ENCODE measurements at regions not wholly inside any gene's neighbourhood (a gene's known extent, or its start where the extent isn't known, plus 50 kb on each side); places are given as distances from the start of the nearest gene placed in this dataset.

DNA sequence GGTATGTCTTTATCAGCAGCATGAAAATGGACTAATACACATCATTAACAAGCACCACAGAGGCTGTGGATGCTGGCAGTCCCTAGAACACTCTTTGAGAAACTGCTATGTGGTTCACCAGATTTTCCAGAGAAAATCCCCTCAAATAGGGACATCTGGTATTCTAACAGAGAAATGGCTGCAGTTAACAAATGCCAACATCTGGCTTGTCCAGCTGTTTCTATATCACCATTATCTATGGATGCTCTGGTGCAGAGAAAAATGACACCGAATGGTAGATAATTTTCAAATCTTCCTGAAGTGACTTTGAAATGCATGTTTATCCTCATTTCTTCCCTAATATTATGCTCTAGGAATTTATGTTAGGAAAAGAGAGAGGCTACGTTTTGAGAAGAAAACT, 403.5 kb upstream of the PROX1 start:
- TF ChIP-seq, protein P1, sequence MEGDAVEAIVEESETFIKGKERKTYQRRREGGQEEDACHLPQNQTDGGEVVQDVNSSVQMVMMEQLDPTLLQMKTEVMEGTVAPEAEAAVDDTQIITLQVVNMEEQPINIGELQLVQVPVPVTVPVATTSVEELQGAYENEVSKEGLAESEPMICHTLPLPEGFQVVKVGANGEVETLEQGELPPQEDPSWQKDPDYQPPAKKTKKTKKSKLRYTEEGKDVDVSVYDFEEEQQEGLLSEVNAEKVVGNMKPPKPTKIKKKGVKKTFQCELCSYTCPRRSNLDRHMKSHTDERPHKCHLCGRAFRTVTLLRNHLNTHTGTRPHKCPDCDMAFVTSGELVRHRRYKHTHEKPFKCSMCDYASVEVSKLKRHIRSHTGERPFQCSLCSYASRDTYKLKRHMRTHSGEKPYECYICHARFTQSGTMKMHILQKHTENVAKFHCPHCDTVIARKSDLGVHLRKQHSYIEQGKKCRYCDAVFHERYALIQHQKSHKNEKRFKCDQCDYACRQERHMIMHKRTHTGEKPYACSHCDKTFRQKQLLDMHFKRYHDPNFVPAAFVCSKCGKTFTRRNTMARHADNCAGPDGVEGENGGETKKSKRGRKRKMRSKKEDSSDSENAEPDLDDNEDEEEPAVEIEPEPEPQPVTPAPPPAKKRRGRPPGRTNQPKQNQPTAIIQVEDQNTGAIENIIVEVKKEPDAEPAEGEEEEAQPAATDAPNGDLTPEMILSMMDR (conservative IDR thresholded peaks at IDR 0.05), result no peak
- no peak for TF ChIP-seq ZFX (IDR thresholded peaks at IDR 0.05)
